Umbilical cord (tissue), 1 donor: ENCODE measurements at regions not wholly inside any gene's neighbourhood (a gene's known extent, or its start where the extent isn't known, plus 50 kb on each side); places are given as distances from the start of the nearest gene placed in this dataset.
A peak's percentile ranks its signal among the peaks of the same experiment; 100 is the strongest.

Experiments used
- DNase-seq: peaks from one replicate; pipeline ENCODE4 v3.0.0-alpha.2; 2015; ENCODE audit warnings: low spot score

GRCh38 chr4:71156616-71157015 is 163.2 kb downstream of the DCK start:
- DNase-seq = no peak

GRCh38 chr4:71162386-71162785 is 168.9 kb downstream of the DCK start:
- DNase-seq = no peak

GRCh38 chr4:71163317-71163716 is 169.9 kb downstream of the DCK start:
- DNase-seq = peak; percentile 45

GRCh38 chr4:71167083-71167482 is 171.7 kb upstream of the SLC4A4 start:
- DNase-seq = no peak

GRCh38 chr4:71171592-71171991 is 167.2 kb upstream of the SLC4A4 start:
- no peak for DNase-seq

- no peak for DNase-seq
These were observed 157.5 kb upstream of the SLC4A4 start for GRCh38 chr4:71181332-71181731.

GRCh38 chr4:71184195-71184781 is 154.5 kb upstream of the SLC4A4 start:
- DNase-seq = peak; percentile 74

GRCh38 chr4:71185037-71185436 is 153.8 kb upstream of the SLC4A4 start:
- no peak for DNase-seq

- DNase-seq = no peak
These were observed 152.6 kb upstream of the SLC4A4 start for GRCh38 chr4:71186257-71186565.

- DNase-seq = peak; percentile 69
These were observed 152.0 kb upstream of the SLC4A4 start for GRCh38 chr4:71186566-71187403.

GRCh38 chr4:71187404-71188155 is 151.2 kb upstream of the SLC4A4 start:
- peak; percentile 17 for DNase-seq

GRCh38 chr4:71188156-71188640 is 150.6 kb upstream of the SLC4A4 start:
- DNase-seq = peak; percentile 8

GRCh38 chr4:71188951-71189350 is 149.9 kb upstream of the SLC4A4 start:
- DNase-seq = no peak

- DNase-seq = no peak
These were observed 149.3 kb upstream of the SLC4A4 start for GRCh38 chr4:71189471-71189870.

GRCh38 chr4:71194454-71194853 is 144.4 kb upstream of the SLC4A4 start:
- DNase-seq = no peak

GRCh38 chr4:71195924-71196323 is 142.9 kb upstream of the SLC4A4 start:
- no peak for DNase-seq

GRCh38 chr4:71198958-71199357 is 139.9 kb upstream of the SLC4A4 start:
- no peak for DNase-seq

GRCh38 chr4:71201057-71201456 is 137.8 kb upstream of the SLC4A4 start:
- no peak for DNase-seq

GRCh38 chr4:71201817-71202576 is 136.8 kb upstream of the SLC4A4 start:
- no peak for DNase-seq

- no peak for DNase-seq
These were observed 136.1 kb upstream of the SLC4A4 start for GRCh38 chr4:71202705-71203104.

- DNase-seq = no peak
These were observed 134.8 kb upstream of the SLC4A4 start for GRCh38 chr4:71204056-71204455.

GRCh38 chr4:71206763-71207162 is 132.1 kb upstream of the SLC4A4 start:
- DNase-seq = no peak
